Kidney tubule cell (primary cell): ENCODE measurements at regions not wholly inside any gene's neighbourhood (a gene's known extent, or its start where the extent isn't known, plus 50 kb on each side); places are given as distances from the start of the nearest gene placed in this dataset.
"Not testable (repeated sequence)": the region's sequence is repeated elsewhere in the genome, so short reads cannot be mapped to it uniquely, and the experiment has no call there.

Source experiments
- DNase-seq: peaks from one replicate; pipeline ENCODE4 v3.0.0-alpha.2; 2018; ENCODE audit warnings: low spot score

DNA sequence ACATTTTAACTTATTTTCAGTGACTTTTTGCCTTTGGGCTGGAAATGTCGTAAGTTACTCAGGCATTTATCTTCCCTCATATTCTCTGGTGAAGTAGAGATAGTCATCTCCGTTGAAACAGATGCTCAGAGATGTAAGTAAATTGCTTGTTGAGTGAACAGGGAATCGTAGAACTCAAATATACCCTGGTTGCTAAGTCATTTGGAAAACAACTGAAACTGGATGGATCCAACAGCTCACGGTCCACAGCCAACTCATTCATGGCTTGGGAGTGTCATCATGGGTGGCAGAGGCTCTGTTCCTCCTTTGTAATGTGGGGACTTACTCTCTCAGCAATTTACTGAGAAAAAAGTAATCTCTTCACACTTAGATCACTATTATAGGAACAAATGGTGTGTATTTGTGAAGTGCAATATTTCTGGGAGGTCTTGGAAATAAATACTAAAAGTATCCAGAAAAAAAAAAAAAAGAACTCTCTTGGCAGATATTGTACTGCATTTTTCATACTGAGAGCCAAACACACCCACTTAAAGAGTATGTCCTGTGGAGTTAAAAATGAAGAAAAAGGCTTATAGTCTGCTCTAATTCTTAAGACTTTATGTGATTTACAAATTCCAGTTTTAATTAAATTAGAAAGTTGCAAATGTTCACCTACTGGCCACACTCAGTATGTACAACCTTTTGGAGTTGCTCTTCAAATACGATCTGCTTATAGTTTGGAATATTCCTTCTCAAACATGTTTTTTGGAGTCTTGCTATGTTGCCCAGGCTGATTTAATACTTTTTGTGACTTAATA lies 107.4 kb downstream of the LEPR start:
- no peak for DNase-seq

- DNase-seq: no peak
These were observed 111.6 kb downstream of the LEPR start for GRCh38 chr1:65531972-65532570.

- no peak for DNase-seq
These were observed 115.5 kb downstream of the LEPR start for GRCh38 chr1:65535981-65536380.

DNA sequence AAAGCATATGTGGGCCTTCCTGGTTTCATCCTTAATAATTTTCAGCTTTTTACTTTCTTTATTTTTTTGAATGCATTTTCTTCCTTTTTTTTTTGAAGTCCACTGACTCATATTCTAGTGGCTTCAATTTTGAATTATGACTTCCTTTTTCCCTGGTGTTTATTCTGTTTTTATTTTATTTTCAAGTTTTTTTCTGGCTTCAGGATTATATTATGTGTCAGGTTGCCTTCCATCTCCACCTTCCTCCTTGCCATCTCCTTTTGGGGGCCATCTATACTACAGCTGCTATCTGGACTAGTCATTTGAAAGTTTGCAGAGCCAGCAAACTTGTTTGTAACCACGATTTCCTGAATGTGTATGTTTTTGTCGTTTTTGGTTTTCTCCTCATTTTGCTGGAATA lies 117.6 kb downstream of the LEPR start:
- no peak for DNase-seq

GRCh38 chr1:65538664-65539063 lies 118.2 kb downstream of the LEPR start:
- no peak for DNase-seq

DNA sequence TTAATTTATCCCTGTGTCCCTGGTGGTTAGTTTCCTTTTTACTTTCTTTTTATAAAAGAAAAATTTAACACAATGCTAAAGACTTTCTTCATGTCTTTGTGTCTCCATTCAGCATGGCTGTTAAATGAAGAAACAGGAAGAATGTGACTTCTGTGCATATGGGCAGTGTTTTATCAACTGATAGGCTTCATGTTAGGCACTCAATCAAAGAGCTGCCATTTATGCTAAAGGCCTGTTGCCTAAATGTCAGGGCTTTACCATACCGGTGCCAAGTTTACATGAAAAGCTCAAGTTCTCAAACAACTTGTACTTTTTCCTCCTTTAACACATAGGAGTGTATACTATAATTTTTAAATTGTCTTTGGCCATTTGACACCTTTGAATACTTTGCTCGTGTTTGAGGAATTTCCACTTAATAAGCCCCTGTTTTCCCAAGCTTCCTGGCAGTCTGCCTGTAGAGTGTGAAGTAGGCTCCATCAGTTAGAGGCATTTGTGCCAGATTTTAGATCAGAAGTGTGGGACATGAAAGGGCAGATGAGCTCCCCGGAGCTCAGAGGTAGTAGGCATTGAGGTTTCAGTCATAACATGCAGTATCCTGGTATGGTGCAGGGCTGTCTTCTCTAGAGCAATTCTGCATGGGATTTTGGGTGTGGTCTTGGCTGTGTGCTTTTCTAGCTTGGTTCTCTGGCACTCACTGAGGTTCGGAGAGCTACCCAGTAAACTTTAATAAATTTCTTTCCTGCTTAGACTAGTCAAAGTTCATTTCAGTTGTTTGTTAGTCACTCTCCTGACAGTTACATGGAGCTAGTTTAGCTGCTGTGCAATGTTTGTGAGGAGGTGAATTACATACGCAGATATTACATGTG lies 119.0 kb downstream of the LEPR start:
- DNase-seq: no peak

- DNase-seq: peak; percentile 62
These were observed 120.7 kb downstream of the LEPR start for GRCh38 chr1:65541161-65541560.

- no peak for DNase-seq
These were observed 121.4 kb downstream of the LEPR start for GRCh38 chr1:65541865-65542264.

DNA sequence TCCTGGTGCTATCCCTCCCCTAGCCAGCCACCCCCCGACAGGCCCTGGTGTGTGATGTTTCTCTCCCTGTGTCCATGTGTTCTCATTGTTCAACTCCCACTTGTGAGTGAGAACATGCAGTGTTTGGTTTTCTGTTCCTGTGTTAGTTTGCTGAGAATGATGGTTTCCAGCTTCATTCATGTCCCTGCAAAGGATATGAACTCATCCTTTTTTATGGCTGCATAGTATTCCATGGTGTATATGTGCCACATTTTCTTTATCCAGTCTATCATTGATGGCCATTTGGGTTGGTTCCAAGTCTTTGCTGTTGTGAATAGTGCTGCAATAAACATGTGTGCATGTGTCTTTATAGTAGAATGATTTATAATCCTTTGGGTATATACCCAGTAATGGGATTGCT lies 122.1 kb downstream of the LEPR start:
- not testable (repeated sequence) for DNase-seq

DNA sequence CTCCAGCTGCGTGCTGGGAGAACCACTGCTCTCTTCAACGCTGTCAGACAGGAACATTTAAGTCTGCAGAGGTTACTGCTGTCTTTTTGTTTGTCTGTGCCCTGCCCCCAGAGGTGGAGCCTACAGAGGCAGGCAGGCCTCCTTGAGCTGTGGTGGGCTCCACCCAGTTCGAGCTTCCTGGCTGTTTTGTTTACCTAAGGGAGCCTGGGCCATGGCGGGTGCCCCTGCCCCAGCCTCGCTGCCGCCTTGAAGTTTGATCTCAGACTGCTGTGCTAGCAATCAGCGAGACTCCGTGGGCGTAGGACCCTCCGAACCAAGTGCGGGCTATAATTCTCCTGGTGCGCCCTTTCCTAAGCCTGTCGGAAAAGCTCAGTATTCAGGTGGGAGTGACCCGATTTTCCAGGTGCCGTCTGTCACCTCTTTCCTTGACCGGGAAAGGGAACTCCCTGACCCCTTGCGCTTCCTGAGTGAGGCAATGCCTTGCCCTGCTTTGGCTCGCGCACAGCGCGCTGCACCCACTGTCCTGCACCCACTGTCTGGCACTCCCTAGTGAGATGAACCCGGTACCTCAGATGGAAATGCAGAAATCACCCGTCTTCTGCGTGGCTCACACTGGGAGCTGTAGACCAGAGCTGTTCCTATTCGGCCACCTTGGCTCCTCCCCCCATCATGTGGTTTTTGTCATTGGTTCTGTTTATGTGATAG lies 130.0 kb downstream of the LEPR start:
- not testable (repeated sequence) for DNase-seq

DNA sequence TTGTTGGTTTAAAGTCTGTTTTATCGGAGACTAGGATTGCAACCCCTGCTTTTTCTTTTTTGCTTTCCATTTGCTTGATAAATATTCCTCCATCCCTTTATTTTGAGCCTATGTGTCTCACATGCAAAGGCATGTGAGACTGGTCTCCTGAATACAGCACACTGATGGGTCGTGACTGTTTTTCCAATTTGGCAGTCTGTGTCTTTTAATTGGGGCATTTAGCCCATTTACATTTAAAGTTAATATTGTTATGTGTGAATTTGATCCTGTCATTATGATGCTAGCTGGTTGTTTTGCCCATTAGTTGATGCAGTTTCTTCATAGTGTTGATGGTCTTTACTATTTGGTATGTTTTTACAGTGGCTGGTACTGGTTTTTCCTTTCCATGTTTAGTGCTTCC lies 132.0 kb downstream of the LEPR start:
- DNase-seq: not testable (repeated sequence)

- not testable (repeated sequence) for DNase-seq
These were observed 133.8 kb downstream of the LEPR start for GRCh38 chr1:65554086-65554764.

DNA sequence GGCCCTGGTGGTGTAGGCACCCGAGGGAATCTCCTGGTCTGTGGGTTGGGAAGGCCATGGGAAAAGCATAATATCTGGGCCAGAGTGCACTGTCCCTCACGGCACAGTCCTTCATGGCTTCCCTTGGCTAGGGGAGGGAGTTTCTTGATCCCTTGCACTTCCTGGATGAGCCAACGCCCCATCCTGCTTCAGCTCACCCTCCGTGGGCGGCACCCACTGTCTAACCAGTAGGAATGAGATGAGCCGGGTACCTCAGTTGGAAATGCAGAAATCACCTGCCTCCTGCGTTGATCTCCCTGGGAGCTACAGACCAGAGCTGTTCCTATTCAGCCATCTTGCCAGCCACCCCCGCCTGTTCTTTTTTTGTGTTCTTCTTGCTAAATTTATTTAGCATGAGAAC lies 134.4 kb downstream of the LEPR start:
- DNase-seq: no peak

- no peak for DNase-seq
These were observed 137.7 kb downstream of the LEPR start for GRCh38 chr1:65558215-65558614.

DNA sequence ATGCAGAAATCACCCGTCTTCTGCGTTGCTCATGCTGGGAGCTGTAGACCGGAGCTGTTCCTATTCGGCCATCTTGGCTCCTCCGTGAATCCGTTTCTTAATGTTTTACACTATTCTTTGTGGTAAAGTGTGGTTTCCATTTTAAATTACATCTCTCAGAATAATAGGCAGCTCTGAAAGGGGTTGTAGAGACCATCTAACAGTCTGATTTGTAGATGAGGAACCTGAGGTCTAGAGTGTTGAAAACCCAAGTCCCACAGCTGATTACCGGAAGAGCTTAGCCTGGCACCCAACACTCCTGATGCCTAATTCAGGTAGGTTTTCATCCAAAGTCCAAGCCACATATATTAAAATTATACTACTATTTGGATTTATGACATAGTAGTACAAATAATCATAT lies 144.0 kb downstream of the LEPR start:
- no peak for DNase-seq

DNA sequence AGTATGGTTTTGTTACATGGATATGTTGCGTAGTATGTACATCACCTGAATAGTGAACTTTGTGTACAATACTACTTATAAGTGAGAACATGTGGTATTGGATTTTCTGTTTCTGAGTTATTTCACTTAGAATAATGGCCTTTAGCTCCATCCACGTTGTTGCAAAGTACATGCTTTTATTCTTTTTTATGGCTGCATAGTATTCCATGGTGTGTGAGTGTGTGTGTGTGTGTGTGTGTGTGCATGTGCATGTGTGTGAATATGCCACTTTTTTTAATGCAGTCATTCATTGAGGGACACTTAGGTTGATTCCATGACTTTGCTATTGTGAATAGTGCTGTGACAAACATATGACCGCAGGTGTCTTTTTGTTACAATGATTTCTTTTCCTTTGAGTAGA lies 147.8 kb downstream of the LEPR start:
- DNase-seq: no peak

DNA sequence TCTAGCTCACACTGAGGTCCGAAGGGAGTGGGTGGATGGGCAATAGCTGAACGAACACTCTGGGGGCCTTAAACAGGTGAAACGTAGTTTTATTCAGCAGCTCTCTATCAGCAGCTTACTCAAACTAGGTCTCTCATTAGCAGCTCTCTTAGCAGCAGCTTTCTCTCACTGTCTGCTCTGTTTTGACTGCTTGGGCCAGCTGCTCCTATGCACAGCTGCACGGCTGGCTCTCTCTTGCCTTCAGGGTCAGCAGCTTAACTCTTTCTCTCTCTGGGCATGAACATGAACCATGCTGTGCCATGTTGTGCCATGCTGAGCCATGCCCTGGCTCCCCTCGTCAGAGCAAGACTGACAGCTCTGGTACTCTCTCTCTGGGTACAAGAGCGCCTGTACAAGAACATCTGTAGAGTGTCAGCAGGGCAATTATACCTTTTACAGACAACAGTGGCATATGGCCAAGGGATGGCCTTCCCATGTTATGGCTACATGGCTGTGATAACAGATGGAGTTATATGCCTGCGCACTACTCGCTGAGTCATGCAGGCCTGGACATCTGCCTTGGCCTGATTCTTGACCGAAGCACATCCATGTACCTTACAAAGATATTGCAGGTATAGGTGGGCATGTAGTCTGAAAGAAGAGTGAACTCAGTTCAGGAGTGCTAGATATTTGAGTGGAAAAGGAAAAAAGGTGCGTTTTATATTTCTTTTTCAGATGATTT lies 152.4 kb downstream of the LEPR start:
- DNase-seq: no peak

- DNase-seq: no peak
These were observed 156.8 kb downstream of the LEPR start for GRCh38 chr1:65577278-65577677.

DNA sequence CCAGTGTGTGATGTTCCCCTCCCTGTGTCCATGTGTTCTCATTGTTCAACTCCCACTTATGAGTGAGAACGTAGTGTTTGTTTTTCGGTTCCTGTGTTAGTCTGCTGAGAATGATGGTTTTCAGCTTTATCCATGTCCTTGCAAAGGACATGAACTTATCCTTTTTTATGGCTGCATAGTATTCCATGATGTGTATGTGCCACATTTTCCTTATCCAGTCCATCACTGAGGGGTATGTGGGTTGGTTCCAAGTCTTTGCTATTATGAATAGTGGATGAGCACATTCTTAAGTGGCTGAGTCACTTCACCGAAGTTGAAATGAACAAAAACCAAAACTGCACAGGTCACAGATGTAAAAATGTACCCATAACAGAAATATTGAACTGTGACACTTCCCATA lies 157.5 kb downstream of the LEPR start:
- DNase-seq: not testable (repeated sequence)

- no peak for DNase-seq
These were observed 160.7 kb downstream of the LEPR start for GRCh38 chr1:65581119-65581518.

DNA sequence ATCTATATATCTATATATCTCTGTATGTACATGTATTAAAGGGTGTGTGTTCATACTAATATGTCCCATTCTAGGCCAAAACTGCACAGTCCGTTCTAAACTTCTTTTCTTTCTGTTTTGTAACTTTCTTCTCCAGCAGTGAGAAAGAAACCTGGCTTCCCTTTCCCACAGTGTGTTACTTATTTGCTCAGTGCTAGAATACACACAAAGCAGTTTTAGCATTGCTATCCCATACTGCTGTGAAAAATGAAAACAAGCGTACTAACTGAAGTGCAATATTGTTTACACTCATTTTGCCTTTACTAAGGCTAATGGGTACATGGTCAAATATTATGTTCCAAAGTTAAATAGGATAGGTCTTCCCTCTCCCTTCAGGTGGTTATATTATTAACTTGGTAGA lies 163.9 kb downstream of the LEPR start:
- no peak for DNase-seq
